ENCODE measurements at regions not wholly inside any gene's neighbourhood (a gene's known extent, or its start where the extent isn't known, plus 50 kb on each side); places are given as distances from the start of the nearest gene placed in this dataset.

DNA sequence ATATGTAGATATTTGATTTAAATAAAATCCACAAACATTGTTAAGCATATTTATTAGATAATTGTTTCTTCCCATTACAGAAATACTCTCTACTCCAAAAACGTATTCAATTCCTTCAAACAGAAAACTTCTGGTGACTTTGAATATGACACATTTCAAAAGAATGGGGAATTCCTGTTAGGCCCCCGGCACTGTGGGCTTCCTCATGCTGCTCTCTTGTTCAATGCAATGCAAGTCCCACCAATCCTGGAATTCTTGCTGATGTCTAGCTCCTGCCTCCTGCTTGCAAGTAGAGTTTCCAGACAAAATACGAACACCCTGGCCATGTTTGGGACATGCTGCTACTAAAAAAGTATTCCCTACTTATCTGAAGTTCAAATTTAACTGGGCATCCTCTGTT is 544.1 kb downstream of the QKI start:
- Histone ChIP-seq H2BK120ac (ENCODE audit: low read depth, low read length) (no peak overlapping the region), H3K4ac (ENCODE audit: low read depth, low read length) (no peak overlapping the region), H3K14ac (replicated peaks; ENCODE audit: low read depth, low read length) (no peak overlapping the region), H2AFZ (replicated peaks; ENCODE audit: low read length, poor library complexity) (no peak overlapping the region), H2BK20ac (ENCODE audit: low read depth, low read length) (no peak overlapping the region), H3K4me1 (ENCODE audit: control insufficient read depth, insufficient read depth, low read length) (peaks cover 5% of the 10 kb centered on the region; the same call in 1 of the 2 replicates), H3K56ac (ENCODE audit: extremely low read depth, insufficient read depth, low read length) (no peak overlapping the region), H3K18ac (ENCODE audit: low read depth, low read length) (no peak overlapping the region), H3K4me2 (ENCODE audit: low read depth, low read length) (no peak overlapping the region), H3K4me3 (ENCODE audit: insufficient read depth, low read depth, low read length) (no peak overlapping the region), H4K8ac (ENCODE audit: low read depth in 2 of 2, low read length in 2 of 2) (no peak overlapping the region), H3K27me3 (ENCODE audit: control insufficient read depth, insufficient read depth, low read length) (no peaks in the 10 kb centered on the region), H4K20me1 (ENCODE audit: insufficient read depth, low read length) (no peaks in the 10 kb centered on the region), H3K79me1 (ENCODE audit: low read depth in 1 of 2, low read length in 2 of 2) (no peaks in the 10 kb centered on the region), H3K27ac (ENCODE audit: insufficient read depth, low read length) (no peak overlapping the region), H3K9me3 (ENCODE audit: control insufficient read depth, insufficient read depth, low read length) (no peaks in the 10 kb centered on the region), H3K9ac (ENCODE audit: low read depth, low read length) (no peak overlapping the region), H3K23ac (ENCODE audit: low read depth, low read length) (no peak overlapping the region), H4K91ac (ENCODE audit: insufficient read depth, low read depth, low read length) (no peak overlapping the region), H3K36me3 (ENCODE audit: control insufficient read depth, insufficient read depth, low read length) (no peaks in the 10 kb centered on the region), H4K5ac (ENCODE audit: low read depth, low read length) (no peak overlapping the region), H2AK9ac (replicated peaks; ENCODE audit: low read depth, low read length, poor library complexity) (no peak overlapping the region), H2BK5ac (ENCODE audit: low read depth, low read length, poor library complexity, severe bottlenecking) (no peak overlapping the region), H2AK5ac (ENCODE audit: low read depth, low read length) (no peak overlapping the region), H2BK15ac (ENCODE audit: low read depth, low read length) (no peak overlapping the region), H3K9me1 (ENCODE audit: insufficient read depth, low read length) (no peaks in the 10 kb centered on the region)
- DNase-seq (peak; percentile 70), ATAC-seq (ENCODE audit: low read depth) (no peak)
- dilution Hi-C loops (cut with HindIII; ENCODE audit: low sequenced_read_pairs, unreplicated experiment): no loop called here
- BruUV-seq (replicated peaks): no TSS peak
- intact Hi-C loops (cut with micrococcal nuclease): loop anchor here (5.0 to 10.0 kb wide), 4 partner anchors 211 to 1104 kb away; no protein-coding TSS in a partner anchor
- in situ Hi-C loops (cut with MboI; ENCODE audit: low sequenced_read_pairs): loop anchor here (10.0 to 25.0 kb wide), 2 partner anchors 371 to 524 kb away; no protein-coding TSS in a partner anchor
- 80% methylated on average over 1 of the region's 3 CpGs; no CpG with 5 or more reads in 1 of the 2 experiments for WGBS, 2 experiments (ENCODE audit: extremely low coverage in 2 of 2, insufficient read length in 1 of 2)
- TF ChIP-seq POLR2A (IDR thresholded peaks at IDR 0.05; ENCODE audit: low read depth, low read length) (no peak), SMC3 (IDR thresholded peaks at IDR 0.05; ENCODE audit: low read depth, low read length) (no peak), NFE2L2 (IDR thresholded peaks at IDR 0.05; ENCODE audit: low read depth, low read length) (no peak), FOS (IDR thresholded peaks at IDR 0.05; ENCODE audit: low read depth, low read length) (no peak), MXI1 (IDR thresholded peaks at IDR 0.05; ENCODE audit: borderline replicate concordance, low read depth, low read length) (no peak), MAFK (IDR thresholded peaks at IDR 0.05; ENCODE audit: low read depth, low read length) (no peak), RFX5 (IDR thresholded peaks at IDR 0.05; ENCODE audit: low read depth, low read length) (no peak), CEBPB (IDR thresholded peaks at IDR 0.05; ENCODE audit: low read depth, low read length) (no peak), BHLHE40 (IDR thresholded peaks at IDR 0.05; ENCODE audit: low read depth, low read length) (no peak), CHD1 (IDR thresholded peaks at IDR 0.05; ENCODE audit: low read depth, low read length) (no peak), RCOR1 (IDR thresholded peaks at IDR 0.05; ENCODE audit: insufficient replicate concordance, low read length) (no peak), RAD21 (IDR thresholded peaks at IDR 0.05; ENCODE audit: low read length) (no peak), MAZ (IDR thresholded peaks at IDR 0.05; ENCODE audit: borderline replicate concordance, low read depth, low read length) (no peak)
- TF ChIP-seq, protein P1, sequence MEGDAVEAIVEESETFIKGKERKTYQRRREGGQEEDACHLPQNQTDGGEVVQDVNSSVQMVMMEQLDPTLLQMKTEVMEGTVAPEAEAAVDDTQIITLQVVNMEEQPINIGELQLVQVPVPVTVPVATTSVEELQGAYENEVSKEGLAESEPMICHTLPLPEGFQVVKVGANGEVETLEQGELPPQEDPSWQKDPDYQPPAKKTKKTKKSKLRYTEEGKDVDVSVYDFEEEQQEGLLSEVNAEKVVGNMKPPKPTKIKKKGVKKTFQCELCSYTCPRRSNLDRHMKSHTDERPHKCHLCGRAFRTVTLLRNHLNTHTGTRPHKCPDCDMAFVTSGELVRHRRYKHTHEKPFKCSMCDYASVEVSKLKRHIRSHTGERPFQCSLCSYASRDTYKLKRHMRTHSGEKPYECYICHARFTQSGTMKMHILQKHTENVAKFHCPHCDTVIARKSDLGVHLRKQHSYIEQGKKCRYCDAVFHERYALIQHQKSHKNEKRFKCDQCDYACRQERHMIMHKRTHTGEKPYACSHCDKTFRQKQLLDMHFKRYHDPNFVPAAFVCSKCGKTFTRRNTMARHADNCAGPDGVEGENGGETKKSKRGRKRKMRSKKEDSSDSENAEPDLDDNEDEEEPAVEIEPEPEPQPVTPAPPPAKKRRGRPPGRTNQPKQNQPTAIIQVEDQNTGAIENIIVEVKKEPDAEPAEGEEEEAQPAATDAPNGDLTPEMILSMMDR (conservative IDR thresholded peaks at IDR 0.05; ENCODE audit: low read depth, low read length): no peak
- TF ChIP-seq, protein P2, sequence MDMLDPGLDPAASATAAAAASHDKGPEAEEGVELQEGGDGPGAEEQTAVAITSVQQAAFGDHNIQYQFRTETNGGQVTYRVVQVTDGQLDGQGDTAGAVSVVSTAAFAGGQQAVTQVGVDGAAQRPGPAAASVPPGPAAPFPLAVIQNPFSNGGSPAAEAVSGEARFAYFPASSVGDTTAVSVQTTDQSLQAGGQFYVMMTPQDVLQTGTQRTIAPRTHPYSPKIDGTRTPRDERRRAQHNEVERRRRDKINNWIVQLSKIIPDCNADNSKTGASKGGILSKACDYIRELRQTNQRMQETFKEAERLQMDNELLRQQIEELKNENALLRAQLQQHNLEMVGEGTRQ (IDR thresholded peaks at IDR 0.05; ENCODE audit: low read depth, low read length): no peak
- TF ChIP-seq, protein P3, sequence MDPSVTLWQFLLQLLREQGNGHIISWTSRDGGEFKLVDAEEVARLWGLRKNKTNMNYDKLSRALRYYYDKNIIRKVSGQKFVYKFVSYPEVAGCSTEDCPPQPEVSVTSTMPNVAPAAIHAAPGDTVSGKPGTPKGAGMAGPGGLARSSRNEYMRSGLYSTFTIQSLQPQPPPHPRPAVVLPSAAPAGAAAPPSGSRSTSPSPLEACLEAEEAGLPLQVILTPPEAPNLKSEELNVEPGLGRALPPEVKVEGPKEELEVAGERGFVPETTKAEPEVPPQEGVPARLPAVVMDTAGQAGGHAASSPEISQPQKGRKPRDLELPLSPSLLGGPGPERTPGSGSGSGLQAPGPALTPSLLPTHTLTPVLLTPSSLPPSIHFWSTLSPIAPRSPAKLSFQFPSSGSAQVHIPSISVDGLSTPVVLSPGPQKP (IDR thresholded peaks at IDR 0.05; ENCODE audit: borderline replicate concordance, low read depth, low read length): no peak
- ChIA-PET CTCF (interaction anchor here (0.7 kb wide), 1 partner anchor 988 kb away, joined by 3 read pairs; no protein-coding TSS in a partner anchor), POLR2A (ENCODE audit: unreplicated experiment) (no interaction called here)

Measured in IMR-90 (cell line).